Stimulated activated CD4-positive, alpha-beta T cell treated with anti-CD3 and anti-CD28 coated beads, Interleukin-1b, Interleukin-23, amount 100 ng/mL, for 4 hours (primary cell): ENCODE measurements at regions not wholly inside any gene's neighbourhood (a gene's known extent, or its start where the extent isn't known, plus 50 kb on each side); places are given as distances from the start of the nearest gene placed in this dataset.
A peak's percentile ranks its signal among the peaks of the same experiment; 100 is the strongest.
"Not testable (repeated sequence)": the region's sequence is repeated elsewhere in the genome, so short reads cannot be mapped to it uniquely, and the experiment has no call there.

Experiments
- DNase-seq, 2 donors: peaks; one replicate each; pipeline ENCODE4 v3.0.0-alpha.2; 2020; ENCODE audit warnings: low read depth in 2 of 2

DNA sequence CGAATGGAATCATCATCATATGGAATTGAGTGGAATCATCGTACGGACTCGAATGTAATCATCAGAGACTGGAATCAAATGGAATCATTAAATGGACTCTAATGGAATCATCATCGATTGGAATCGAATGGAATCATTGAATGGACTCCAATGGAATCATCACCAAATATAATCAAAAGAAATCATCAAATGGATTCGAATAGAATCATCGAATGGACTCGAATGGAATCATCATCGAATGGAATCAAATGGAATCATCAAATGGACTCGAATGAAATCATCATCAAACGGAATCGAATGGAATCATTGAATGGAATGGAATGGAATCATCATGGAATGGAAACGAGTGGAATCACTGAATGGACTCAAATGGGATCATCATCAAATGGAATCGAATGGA, 233.5 kb downstream of the SHCBP1 start:
- DNase-seq = peak in 1 of 2 donors; percentile 80

DNA sequence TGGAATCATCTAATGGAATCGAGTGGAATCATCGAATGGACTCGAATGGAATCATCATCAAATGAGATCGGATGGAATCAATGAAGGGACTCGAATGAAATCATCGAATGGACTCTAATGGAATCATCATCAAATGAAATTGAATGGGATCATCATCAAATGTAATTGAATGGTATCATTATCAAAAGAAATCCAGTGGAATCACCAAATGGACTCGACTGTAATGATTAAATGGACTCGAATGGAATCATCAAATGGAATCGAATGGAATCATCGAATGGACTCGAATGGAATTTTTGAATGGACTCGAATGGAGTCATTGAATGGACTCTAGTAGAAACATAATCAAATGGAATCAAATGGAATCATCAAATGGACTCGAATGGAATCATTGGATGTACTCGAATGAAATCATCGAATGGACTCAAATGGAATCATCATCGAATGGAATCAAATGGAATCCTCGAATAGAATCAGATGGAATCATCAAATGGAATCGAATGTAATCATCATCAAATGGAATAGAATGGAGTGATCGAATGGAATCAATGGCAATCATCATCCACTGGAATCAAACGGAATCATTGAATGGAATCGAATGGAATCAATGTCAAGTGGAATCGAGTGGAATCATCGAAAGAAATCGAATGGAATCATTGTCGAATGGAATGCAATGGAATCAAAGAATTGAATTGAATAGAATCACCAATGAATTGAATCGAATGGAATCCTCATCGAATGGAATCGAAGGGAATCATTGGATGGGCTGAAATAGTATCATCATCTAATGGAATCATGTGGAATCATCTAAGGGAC, 234.2 kb downstream of the SHCBP1 start:
- DNase-seq = peak in 1 of 2 donors; percentile 59

DNA sequence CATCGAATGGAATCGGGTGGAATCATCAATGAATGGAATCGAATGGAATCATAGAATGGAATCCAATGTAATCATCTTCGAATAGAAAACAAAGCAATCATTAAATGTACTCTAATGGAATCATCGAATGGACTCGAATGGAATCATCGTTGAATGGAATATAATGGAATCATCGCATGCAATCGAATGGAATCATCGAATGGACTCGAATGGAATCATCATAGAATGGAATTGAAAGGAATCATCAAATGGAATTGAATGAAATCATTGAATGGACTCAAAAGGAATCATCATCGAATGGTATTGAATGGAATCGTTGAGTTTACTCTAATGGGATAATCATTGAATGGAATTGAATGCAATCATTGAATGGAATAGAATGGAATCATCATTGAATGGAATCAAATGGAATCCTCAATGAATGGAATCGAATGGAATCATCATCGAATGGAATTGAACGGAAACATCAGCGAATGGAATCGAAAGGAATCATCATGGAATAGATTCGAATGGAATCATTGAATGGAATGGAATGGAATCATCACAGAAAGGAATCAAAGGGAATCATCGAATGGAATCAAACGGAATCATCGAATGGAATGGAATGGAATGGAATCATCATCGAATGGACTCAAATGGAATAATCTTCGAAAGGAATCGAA, 234.9 kb downstream of the SHCBP1 start:
- not testable (repeated sequence) for DNase-seq

DNA sequence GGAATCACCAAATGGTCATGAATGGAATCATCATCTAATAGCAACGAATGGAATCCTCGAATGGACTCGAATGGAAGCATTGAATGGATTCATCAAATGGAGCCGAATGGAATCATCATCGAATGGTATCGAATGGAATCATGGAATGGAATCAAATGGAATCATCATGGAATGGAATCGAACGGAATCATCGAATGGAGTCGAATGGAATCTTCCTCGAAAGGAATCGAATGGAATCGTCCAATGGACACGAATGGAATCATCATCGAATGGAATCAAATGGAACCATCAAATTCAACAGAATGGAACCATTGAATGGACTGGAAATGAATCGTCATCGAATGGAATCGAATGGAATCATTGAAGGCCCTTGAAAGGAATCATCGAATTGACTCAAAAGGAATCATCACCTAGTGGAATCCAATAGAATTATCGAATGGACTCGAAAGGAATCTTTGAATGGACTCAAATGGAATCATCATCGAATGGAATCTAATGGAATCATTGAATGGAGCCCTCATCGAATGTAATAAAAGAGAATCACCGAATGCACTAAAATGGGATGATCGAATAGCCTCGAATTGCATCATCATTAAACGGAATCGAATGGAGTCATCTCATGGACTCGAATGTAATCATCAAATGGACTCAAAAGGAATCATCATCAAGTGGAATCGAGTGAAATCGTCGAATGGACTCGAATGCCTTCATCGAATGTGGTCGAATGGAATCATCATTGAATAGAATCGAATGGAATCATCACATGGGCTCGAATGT, 236.7 kb downstream of the SHCBP1 start:
- DNase-seq = not testable (repeated sequence)

DNA sequence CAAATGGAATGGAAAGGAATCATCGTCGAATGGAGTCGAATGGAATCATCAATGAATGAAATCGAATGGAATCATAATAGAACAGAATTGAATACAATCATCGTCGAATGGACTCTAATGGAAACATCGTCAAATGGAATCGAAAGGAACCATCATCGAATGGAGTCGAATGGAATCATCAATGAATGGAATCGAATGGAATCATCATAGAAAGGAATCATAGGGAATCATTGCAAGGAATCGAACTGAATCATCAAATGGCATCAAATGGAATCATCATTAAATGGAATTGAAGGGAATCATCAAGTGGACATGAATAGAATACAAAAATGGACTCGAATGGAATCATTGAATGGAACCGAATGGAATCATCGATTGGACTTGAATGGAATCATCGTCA, 237.6 kb downstream of the SHCBP1 start:
- DNase-seq = not testable (repeated sequence)

DNA sequence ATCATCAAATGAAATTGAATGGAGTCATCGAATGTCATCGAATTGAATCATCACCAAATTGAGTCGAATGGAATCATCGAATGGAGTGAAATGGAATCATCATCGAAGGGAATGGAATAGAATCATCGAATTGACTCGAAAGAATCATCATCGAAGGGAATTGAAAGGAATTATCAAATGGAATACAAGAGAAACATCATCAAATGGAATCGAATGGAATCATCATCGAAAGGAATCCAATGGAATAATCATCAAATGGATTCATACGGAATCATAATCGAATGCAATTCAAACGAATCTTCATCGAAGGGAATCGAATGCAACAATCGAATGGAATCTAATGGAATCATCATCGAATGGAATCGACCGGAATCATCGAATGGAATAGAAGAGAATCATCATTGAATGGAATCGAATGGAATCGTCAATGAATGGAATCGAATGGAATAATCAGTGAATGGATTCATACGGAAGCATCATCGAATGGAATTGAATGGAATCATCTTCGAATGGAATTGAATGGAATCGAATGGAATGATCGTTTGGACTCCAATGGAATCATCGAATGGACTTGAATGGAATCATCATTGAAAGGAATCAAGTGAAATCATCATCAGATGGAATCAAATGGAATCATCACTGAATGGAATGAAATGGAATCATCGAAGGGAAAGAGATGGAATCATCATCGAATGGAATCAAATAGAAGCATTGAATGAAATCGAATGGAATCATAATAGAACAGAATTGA, 238.2 kb downstream of the SHCBP1 start:
- DNase-seq = not testable (repeated sequence)

DNA sequence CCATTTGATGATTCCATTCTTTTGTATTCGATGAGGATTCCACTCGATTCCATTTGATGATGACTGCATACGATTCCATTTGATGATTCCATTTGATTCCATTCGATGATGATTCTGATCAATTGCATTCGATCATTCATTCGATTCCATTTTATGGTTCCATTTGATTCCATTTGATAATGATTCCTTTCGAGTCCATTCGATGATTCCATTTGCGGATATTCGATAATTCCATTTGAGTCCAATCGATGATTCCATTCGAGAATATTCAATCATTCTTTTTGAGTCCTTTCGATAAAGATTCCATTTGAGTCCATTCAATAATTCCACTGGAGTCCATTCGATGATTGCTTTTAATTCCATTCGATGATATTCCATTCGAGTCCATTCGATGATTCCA, 239.1 kb downstream of the SHCBP1 start:
- DNase-seq = not testable (repeated sequence)

DNA sequence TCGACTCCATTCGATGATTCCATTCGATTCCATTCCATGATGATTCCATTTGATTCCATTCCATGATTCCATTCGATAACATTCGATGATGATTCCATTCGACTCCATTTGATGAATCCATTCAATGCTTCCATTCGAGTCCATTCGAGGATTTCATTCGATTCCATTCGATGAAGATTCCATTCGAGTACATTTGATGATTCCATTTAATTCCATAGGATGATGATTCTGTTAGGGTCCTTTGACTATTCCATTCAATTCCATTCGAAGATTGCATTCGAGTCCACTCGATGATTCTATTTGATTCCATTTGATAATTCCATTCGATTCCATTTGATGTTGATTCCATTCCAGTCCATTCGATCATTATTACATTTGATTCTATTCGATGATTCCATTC, 239.8 kb downstream of the SHCBP1 start:
- DNase-seq = not testable (repeated sequence)
